Activated CD4-positive, alpha-beta T cell treated with anti-CD3 and anti-CD28 coated beads, Interleukin-2, Interleukin-6, amounts not matched to agents 100 ng/mL and 50 ng/mL, durations not matched to agents 16 hours and 8 hours (primary cell): ENCODE measurements at regions not wholly inside any gene's neighbourhood (a gene's known extent, or its start where the extent isn't known, plus 50 kb on each side); places are given as distances from the start of the nearest gene placed in this dataset.

Source experiments
- DNase-seq: peaks from one replicate; pipeline ENCODE4 v3.0.0-alpha.2; 2020

GRCh38 chr6:100130630-100131029, 136.6 kb upstream of the MCHR2 start:
- DNase-seq, result no peak

GRCh38 chr6:100126790-100127484, 132.9 kb upstream of the MCHR2 start:
- peak; percentile 71 for DNase-seq

- peak; percentile 33 for DNase-seq
Measured at GRCh38 chr6:100121854-100122609, 128.0 kb upstream of the MCHR2 start.

GRCh38 chr6:100119261-100119660, 125.2 kb upstream of the MCHR2 start:
- DNase-seq, result no peak

DNA sequence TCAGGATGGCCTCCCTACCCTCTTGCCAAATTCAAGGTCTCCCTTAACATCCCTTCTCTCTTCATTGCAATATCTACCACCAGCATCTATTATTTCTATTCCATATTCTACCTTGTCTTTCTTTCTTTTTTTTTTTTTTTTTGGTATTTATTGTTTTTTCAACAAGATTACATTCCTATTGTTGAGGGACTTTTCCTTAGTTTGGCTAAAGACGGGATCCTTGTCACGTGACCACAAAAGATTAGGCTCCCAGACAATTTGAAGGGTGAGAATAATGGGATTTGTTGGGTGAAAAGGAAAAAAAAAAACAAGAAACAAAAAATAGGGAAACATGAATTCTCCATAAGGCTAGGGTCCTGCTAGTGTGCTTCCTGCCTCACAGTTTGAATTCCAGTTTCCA, 124.3 kb upstream of the MCHR2 start:
- DNase-seq, result no peak

DNA sequence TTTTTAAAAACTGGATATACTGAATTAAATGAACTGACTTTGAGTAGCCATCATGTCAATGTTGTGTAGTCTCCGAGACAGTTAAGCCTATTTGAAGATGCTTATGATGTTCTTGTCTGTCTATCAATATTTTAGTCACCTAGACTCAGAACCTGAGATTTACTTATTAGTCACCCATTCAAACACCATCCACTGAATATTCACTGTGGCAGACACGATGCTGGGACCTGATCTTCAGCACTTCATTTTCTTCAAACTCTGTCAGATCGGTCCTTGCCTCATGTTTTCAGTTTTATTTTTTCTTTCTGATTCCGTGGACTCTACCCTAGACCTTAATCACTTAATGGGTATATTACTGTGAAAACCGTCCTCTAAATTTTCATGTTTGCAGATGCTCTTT, 123.7 kb upstream of the MCHR2 start:
- DNase-seq, result peak; percentile 47

DNA sequence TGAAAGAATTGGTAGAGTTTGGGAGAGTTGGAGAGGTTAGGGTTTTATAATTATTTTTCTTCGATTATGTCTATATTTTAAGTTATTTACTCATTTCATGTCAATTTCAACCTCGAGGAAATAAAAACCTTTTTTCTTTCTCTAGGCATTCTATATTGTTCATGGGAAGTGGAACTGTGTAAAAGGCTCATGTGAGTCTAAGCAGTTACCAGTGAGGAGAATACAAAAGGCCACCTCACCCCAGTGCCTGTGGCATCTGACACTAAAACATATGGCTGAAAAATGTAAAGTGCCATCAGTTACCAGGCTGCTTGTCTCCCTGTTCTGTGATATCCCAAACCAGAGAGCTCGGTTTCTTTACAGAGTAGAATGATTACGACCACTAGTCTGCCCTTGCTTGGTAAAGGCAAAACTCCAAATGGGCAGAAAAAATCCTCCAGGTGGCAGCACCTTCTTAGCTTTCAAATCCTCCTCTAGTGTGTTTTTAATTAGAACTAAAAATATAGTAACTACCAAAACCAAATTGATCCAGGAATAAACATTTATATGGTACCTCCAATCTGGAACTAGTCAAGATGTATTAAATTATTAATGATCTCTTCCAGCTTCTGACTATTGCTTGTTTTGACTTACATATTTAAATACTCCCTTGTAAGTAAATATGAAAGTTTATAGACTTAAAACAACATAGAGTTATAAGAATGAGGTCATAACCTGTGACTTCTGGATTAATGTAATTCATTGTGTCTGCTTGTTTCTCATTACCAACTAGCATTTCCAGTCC, 122.6 kb upstream of the MCHR2 start:
- DNase-seq, result peak; percentile 67

DNA sequence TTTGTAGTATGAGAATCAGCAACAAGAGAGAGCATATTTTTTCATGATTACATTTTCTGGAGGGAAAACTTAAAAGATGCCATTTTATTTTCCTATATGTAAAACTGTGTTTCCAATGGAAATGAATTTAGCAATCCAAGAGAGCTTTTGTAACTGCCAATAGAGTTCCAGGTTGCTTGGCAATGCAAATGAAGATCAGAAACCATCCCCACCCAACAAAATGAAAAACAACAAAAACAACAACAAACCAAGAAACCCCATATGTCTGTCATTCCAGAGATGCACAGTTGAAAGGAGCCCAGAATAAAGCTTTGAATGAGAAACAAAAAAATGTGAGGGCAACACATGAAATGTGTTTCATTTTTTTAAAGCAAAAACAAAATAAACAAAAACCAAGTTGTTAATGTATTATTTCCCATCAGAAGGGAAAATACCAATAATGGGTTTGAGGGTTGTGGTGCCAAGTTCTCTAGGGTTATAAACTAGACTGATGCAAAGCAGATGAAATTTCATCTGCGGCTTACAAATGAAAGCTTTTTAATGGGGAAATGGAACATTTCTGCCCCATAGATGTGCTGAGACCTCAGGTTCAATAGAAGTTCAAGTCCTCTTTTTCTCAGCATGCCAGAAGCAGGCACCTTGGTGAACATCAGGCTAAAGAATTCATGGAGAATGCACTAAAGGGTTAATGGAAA, 121.5 kb upstream of the MCHR2 start:
- no peak for DNase-seq

GRCh38 chr6:100112855-100113508, 119.0 kb upstream of the MCHR2 start:
- no peak for DNase-seq

DNA sequence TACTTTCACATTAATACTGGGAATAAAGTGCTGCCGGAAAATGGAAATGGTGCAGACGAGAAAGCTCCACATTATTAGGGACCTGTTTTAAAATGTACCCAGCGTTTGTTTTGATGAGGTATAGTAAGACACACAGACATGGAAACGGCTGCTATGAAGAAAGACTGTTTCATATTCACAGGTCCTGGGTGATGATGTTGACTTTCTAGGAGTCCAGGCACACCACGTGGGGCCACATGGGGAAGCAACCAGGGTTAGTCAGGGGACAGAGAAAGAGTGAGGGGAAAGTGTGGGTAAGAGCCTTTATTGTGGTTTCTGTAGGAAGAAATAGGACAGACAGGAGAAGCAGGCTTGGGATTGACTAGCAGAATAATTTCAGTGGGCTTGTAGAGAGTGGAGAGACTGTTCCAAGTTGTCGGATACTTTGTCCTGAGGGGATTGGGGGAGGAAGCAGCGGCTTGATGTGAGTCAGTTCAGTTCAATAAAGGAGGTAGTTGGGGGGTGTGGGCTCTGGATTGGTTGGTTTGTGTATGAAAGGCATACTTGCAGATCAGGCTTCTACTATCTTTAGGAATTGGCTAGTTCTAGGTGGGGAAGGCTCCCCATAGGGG, 112.0 kb upstream of the MCHR2 start:
- no peak for DNase-seq

DNA sequence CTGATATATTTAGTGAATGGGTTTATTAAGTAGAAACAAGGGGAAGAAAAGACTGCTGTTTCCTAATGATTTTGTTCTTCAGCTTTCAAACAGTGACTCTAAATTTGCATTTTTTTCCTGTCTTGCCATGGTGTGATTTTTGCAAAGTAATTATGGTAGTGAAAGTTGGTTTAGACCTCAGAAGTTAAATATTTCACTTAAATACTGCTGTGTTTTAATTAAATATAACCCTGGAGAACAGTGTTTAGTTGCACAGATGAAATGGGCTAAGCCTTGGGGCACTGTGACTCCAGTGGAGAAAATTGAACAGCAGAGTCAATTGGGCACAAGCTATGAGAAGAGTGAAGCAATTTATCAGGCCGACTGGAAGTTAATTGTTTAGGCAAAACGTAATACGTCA, 111.1 kb upstream of the MCHR2 start:
- no peak for DNase-seq

DNA sequence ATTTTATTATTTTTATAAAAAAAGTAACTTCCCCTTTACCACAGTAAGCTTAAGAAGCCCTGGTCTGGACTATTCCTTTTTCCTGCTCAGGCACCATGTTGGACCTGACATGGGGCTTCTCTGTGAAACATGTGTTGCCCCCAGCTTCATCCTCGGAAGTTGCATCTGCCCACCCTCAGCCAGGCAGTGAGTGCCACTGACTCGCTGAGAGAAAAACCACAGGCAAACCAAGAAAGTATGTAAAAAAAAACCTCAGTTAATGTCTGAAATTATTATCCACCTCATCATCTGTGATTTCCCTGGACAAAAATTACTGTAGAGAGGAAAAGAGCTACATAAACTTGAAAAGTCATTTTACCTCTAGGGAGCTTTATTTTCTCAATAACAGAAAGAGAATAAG, 109.9 kb upstream of the MCHR2 start:
- DNase-seq, result no peak

GRCh38 chr6:100103194-100103593, 109.2 kb upstream of the MCHR2 start:
- no peak for DNase-seq

- no peak for DNase-seq
Measured at GRCh38 chr6:100101644-100102043, 107.6 kb upstream of the MCHR2 start.

DNA sequence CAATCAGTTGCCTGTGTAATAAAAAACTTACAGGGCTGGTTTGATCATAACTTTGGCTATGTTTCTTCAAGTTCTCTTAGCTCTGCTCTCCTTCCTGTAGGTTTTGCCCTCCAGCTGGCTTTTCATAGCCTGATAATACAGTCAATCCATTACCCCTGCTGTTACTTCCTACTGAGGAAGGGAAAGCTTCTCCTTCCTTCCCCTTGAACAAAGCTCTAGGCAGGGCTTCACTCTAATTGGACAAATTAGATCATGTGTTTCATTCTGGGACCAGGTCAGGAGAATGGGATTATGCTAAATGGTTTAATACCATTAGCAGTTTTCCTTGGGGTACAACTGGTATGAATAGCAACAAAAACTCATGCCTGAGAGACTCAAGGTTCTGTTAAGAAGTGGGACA, 106.8 kb upstream of the MCHR2 start:
- no peak for DNase-seq

GRCh38 chr6:100099189-100100074, 105.4 kb upstream of the MCHR2 start:
- DNase-seq, result peak; percentile 18

- DNase-seq, result no peak
Measured at GRCh38 chr6:100096936-100097335, 102.9 kb upstream of the MCHR2 start.

DNA sequence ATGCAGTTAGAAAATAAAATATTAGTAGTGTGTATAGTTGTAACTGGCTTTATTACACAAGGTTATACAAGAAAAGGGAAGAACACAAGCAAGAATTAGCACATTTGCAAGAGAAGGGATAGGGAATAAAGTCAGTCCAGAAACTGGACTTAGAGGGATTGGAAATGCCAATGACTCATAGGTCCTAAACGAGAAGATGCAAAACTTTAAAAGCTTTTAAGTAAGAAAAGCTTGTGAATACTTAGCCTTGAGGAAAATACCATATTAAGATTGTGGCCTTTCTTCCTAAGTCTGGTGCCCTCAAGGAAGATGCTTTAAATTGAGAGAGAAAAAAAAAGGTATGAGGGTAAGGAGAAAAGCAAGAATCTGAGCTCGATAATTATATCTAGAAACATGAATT, 102.3 kb upstream of the MCHR2 start:
- DNase-seq, result no peak

- DNase-seq, result no peak
Measured at GRCh38 chr6:100093405-100093804, 99.4 kb upstream of the MCHR2 start.

DNA sequence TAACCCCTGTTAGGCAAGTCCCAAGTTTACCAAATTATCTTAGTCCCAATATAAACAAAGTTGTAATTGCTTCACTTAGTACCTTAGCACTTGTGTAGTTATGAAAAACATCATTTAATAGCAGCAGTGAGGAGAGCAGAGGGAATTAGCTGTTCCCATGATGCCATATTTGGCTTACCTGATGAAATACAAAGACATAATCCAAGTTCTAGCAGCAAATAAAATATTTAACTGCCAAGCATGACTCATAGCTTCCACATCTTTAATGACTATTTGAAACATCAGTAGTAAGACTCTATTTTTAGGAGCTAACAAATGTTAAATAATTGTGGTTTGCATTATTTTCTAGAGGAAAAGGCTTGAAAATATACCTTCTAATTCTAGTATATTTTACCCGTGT, 94.0 kb upstream of the MCHR2 start:
- no peak for DNase-seq

GRCh38 chr6:100084991-100085364, 91.0 kb upstream of the MCHR2 start:
- DNase-seq, result no peak
